GF-D8 (cell line): ENCODE measurements at regions not wholly inside any gene's neighbourhood (a gene's known extent, or its start where the extent isn't known, plus 50 kb on each side); places are given as distances from the start of the nearest gene placed in this dataset.

Experiments
- DNase-seq: peaks from one replicate; lab custom pipeline; 2025; lab: John Stamatoyannopoulos, UW

- DNase-seq, result no peak
Observed at GRCh38 chr3:30356866-30357753, 249.3 kb upstream of the TGFBR2 start.

- no peak for DNase-seq
Observed at GRCh38 chr3:30357897-30358296, 248.5 kb upstream of the TGFBR2 start.

GRCh38 chr3:30358871-30359270, 247.5 kb upstream of the TGFBR2 start:
- no peak for DNase-seq

GRCh38 chr3:30368978-30369377, 237.4 kb upstream of the TGFBR2 start:
- DNase-seq, result no peak

GRCh38 chr3:30370681-30371271, 235.6 kb upstream of the TGFBR2 start:
- no peak for DNase-seq

- DNase-seq, result no peak
Observed at GRCh38 chr3:30372837-30373236, 233.6 kb upstream of the TGFBR2 start.

GRCh38 chr3:30384546-30385072, 221.8 kb upstream of the TGFBR2 start:
- DNase-seq, result no peak

- no peak for DNase-seq
Observed at GRCh38 chr3:30393079-30393478, 213.3 kb upstream of the TGFBR2 start.

- no peak for DNase-seq
Observed at GRCh38 chr3:30397030-30397429, 209.4 kb upstream of the TGFBR2 start.

GRCh38 chr3:30399394-30400181, 206.8 kb upstream of the TGFBR2 start:
- DNase-seq, result no peak

GRCh38 chr3:30400926-30401325, 205.5 kb upstream of the TGFBR2 start:
- DNase-seq, result no peak

- no peak for DNase-seq
Observed at GRCh38 chr3:30401971-30402370, 204.4 kb upstream of the TGFBR2 start.

GRCh38 chr3:30407651-30408050, 198.8 kb upstream of the TGFBR2 start:
- no peak for DNase-seq

- no peak for DNase-seq
Observed at GRCh38 chr3:30408105-30408557, 198.3 kb upstream of the TGFBR2 start.

- DNase-seq, result no peak
Observed at GRCh38 chr3:30418443-30418842, 188.0 kb upstream of the TGFBR2 start.

- no peak for DNase-seq
Observed at GRCh38 chr3:30421266-30421665, 185.1 kb upstream of the TGFBR2 start.

GRCh38 chr3:30426293-30426993, 180.0 kb upstream of the TGFBR2 start:
- no peak for DNase-seq

GRCh38 chr3:30428251-30428650, 178.2 kb upstream of the TGFBR2 start:
- no peak for DNase-seq

GRCh38 chr3:30435861-30436331, 170.5 kb upstream of the TGFBR2 start:
- DNase-seq, result no peak

- no peak for DNase-seq
Observed at GRCh38 chr3:30437171-30437601, 169.2 kb upstream of the TGFBR2 start.

GRCh38 chr3:30438126-30438525, 168.3 kb upstream of the TGFBR2 start:
- DNase-seq, result no peak
